ENCODE measurements at regions not wholly inside any gene's neighbourhood (a gene's known extent, or its start where the extent isn't known, plus 50 kb on each side); places are given as distances from the start of the nearest gene placed in this dataset.

DNA sequence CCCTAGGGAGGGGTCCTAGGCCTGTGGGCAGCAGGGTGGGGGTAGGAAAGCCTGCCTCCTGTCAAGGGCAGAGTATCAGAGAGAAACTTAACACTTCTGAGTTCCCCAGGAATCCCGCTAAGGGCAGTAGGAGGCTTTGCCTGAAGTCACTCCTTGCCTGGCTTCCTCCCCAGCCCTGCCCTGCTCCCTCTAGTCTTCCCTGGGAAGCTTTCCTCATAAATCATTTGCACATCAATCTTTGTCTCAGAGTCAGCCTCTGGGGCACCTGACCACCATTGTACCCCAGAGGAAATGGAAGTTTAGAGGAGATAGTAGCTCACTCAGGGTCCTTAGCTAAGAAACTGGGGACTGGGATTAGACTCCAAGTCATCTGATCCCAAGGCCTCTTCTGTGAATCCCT lies 129.4 kb upstream of the TLE3 start:
- DNase-seq (ENCODE audit: low read depth, low spot score), result no peak

- no peak for DNase-seq (ENCODE audit: low read depth, low spot score)
Observed at GRCh38 chr15:70226337-70226980, 128.7 kb upstream of the TLE3 start.

DNA sequence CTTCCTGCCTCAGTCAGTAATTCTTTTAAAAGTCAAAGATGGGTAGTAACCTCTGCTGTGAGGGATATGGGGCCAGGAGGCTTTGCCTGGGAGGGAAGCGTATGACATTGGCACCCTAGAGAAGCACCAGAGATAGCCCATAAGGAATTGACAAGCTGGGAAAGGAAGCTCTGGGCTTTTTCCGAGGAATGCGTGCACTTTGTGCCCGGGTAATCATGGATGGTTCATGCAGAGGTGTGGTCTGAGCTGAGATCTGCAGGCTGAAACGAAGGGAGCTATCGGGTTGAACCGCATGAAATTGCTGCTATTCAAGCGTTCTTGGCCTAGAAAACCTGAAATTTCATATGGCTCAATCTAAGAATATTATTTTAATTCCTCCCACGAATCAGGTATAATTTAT lies 127.7 kb upstream of the TLE3 start:
- no peak for DNase-seq (ENCODE audit: low read depth, low spot score)

- no peak for DNase-seq (ENCODE audit: low read depth, low spot score)
Observed at GRCh38 chr15:70222606-70223005, 124.9 kb upstream of the TLE3 start.

DNA sequence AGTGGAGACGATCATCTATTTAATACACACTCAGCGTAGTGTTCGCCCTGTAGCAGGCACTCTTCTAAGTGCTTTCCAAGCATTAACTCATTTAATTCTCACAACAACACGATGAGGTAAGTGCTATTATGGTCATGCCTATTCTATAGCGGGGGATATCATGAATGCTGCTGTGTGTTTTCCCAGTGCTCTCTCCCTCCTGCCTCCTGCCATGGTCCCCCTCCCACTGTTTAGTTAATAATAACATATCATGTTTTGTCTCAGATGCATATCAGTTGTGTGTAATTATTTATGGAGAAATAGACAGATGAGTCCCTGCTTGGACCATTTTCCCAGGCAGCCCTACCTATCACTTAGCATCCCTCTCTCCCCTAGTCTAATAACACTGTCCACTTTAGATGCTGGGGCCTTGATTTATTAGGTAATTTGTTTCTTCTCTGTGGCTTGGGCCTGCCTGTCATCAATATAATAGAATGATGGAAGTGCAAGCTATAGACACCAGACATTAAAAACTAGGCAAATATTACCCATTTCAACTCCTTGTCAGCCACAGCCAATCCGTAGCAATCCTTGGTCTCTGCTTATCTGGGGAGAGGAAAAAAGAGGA lies 122.9 kb upstream of the TLE3 start:
- no peak for DNase-seq (ENCODE audit: low read depth, low spot score)

GRCh38 chr15:70219966-70220365 lies 122.2 kb upstream of the TLE3 start:
- no peak for DNase-seq (ENCODE audit: low read depth, low spot score)

DNA sequence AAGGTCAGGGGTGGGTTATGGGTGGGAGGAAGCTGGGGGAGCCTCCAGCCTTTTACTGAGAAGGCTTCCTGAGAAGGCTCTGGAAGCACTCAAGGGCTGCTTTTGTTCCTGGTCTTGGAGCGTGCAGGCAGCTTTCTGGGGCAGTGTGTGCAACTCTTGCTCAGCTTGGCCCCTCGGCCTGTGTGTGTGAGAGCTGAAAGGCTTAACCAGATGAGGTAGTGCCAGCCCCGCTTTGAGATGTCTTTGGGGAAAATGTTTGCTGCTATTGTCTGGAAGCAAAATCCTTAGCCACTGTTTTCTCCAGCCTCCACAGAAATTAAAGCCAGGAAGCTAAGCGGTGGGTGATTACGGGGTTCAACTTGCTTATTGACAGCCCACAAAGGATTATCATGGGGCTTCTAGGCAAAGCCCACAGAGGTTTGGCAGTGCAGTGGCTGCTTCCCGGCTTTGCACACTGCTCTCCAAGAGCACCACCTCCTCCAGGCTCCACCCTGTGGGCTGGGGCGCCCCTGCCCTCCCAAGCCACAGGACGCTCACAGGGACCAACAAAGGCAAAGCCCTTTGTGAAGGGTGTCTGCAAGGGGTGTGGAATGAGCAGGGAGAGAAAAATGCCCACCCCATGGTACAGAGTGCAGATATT lies 121.7 kb upstream of the TLE3 start:
- DNase-seq (ENCODE audit: low read depth, low spot score), result no peak

DNA sequence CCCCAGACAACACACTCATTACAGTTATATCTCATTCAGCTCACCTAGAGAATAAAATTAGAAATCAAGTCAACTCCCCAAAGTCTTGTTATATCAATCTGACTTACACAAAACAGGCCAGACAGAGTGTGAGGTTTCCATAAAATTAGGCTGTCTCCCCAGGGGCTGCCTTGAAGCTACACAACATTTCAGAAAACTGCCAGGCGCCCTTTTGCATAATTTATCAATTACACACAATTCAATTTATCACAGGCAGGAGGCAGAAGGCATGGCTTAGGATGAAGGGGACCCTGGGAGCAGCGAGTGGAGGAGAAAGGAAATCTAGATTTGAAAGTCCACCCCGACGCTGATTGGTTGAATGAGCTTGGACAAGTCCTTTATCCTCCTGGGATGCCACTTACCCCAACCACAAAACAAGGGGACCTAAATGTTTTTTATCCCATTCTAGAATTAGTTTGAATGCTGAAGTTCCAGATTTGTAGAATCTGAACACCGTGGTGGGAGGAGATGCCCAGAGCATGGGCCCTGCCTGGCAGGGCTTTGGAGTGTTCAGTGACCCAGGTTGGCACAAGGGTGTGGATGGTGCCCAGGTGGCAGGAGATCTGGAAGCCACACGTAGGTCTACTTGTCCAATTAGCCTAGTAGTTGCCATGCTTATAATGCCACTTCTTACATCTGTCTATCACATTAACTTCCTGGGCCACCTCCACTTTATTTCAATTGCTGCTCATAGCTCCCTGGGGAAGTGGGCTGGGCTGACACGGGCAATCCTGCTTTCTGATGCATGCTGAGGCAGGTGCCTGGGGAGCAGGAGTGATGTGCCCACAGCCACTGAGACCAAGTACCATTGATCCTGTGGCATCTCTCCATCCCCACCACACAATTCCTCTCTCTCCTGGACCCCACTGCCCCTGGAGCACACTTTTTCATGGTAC lies 119.8 kb upstream of the TLE3 start:
- DNase-seq (ENCODE audit: low read depth, low spot score), result no peak

GRCh38 chr15:70215951-70216350 lies 118.2 kb upstream of the TLE3 start:
- DNase-seq (ENCODE audit: low read depth, low spot score), result no peak

DNA sequence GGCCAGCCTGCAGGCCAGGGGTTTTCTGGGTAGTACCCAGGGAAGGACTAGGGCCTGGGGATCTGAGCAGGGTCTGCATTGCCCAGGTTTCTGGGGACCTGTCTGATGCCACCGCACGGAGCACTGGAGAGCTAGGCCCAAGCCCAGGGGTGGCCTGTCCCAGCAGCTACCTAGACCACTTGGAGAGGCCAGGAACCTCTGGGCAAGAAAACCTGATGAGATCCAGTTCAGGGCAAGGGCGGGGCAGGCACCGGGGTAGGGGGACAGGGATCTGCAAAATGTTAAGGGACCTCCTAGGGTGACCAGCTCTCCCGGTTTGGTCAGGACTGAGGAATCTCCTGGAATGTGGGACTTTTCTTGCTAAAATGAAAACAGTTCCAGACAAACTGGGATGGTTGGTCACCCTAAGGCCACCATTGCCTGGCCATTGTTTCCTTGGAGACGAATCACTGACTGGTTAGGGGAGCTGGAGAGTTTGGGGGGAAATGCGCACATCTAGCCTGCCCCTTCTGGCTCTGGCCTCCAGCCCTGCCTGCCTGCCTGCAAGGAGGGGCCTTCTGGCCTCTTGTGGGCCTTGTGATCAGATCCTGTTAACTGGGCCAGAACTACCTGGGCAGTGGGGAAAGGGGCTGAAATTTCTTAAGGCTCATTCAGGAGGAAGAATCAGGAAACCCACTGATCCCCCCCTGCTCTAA lies 117.4 kb upstream of the TLE3 start:
- DNase-seq (ENCODE audit: low read depth, low spot score), result no peak

DNA sequence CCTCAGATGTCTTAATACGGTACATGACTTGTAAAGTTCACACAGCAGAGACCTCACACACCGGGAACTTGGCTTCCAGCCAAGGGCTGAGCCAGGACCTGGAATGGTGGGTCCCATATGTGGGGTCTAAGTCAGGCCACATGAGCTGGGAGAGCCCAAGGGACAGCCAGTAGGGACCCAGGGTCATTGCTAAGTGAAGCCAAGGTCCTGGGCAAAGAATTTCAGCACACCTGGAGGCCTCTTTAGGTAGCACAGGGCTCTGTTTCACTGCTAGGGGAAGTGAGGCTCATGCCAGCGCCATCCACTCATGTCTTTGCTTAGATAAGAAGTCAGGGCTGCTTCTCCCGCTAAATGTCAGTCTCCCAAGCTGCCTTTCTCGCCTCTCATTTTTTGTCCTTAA lies 116.6 kb upstream of the TLE3 start:
- no peak for DNase-seq (ENCODE audit: low read depth, low spot score)

DNA sequence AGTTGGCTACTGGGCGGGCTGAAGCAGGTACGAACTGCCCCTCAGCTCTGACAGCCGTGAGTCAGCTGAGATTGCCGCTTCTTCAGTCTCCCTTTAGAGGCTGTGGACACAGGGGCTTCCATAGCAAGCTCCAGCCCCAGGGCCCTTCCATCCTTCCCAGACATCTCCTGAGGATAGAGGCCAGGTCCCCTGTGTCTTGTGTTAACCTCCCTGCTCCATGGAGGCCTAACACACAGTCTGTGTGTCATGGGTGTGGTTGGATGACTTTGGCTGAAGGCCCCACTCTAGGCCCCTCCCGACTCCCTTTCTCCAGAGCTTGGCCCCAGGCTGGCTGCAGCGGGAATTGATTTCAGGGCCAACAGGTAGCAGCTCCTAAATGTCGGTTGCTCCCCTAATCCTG lies 116.1 kb upstream of the TLE3 start:
- no peak for DNase-seq (ENCODE audit: low read depth, low spot score)

DNA sequence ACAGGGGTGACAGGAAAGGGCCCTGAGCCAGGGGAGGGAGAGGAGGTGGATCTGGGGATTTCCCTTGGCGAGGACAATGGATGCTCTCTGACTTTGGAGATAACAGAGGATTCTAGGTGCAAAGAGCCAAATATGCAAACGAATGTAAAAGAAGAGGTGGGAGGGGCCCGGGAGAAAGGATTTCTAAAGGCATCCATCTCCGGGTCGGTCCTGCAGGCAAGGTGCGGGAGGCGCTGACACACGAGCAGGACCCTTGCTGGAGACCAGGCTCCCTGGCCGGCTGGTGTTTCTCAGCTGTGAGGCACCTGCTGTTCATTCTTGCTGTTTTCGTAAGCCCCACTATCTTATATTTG lies 115.2 kb upstream of the TLE3 start:
- no peak for DNase-seq (ENCODE audit: low read depth, low spot score)

DNA sequence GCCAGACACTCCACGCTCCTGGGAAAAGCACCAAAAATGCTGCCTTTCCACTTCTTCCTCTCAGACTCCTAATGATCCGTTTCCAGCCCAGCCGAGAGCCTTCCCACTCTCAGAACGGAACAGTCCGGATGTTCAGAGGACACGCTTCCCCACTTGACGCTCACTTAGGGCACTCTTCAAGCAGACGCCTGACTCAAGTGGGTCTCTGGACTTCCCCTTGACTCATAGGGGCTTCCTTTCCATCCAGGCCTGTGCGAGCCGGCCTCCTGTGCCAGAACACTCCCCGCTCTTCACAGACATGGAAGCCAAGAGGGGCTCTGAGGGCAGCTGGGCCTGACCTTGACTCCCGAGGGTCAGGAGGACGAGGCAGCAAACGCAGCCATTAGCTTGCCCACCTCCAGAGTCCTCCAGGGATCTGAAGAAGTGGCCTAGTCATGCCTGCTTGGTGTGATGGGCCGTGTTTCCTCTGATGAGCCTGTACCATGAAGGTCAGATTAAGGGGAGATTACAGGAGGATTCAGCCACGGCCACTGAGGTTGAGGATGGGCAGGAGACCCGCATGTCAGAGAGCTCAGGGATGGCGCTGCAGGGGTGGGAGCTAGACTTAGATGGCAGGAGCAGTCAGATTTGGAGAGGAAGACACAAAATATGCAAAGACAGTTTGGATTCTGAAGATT lies 114.7 kb upstream of the TLE3 start:
- no peak for DNase-seq (ENCODE audit: low read depth, low spot score)

DNA sequence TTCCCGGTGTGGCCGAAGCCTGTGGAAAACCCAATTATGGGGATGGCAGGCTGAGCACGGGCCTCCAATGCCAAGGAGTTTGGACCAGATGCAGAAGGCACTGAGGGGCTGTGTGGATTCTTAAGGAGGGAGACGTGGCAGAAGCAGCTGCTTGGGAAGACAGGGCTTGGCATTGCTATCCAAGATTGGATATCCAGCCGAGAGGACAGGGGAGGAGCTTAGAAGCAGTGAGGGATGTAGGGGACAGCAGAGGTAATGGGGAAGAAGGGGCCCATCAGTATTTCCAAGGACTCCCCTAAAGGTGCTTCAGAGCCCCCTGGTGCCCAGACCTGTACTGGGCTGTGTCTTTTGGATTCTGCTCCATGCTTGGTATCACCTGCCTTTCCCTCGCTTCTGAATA lies 112.8 kb upstream of the TLE3 start:
- no peak for DNase-seq (ENCODE audit: low read depth, low spot score)

GRCh38 chr15:70210076-70210475 lies 112.4 kb upstream of the TLE3 start:
- no peak for DNase-seq (ENCODE audit: low read depth, low spot score)

DNA sequence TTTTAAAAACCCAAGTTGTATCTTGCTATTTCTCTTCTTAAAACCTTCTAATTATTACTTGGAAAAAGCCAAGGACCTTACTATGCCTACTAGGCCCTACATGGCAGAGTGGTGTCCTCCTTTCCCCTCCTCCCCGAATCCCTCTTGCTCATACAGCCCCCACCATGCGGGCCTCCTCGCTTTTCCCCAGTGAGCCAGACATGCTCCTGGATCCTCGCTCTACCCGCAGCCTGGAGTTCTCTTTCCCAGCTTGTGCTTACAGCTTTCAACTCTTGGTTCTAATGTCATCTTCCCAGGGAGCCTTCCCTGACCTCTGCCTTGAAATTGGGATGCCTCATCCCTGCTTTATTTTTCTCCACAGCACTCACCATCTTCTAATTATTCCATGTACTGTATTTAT lies 111.8 kb upstream of the TLE3 start:
- no peak for DNase-seq (ENCODE audit: low read depth, low spot score)

GRCh38 chr15:70208332-70208731 lies 110.6 kb upstream of the TLE3 start:
- DNase-seq (ENCODE audit: low read depth, low spot score), result no peak

DNA sequence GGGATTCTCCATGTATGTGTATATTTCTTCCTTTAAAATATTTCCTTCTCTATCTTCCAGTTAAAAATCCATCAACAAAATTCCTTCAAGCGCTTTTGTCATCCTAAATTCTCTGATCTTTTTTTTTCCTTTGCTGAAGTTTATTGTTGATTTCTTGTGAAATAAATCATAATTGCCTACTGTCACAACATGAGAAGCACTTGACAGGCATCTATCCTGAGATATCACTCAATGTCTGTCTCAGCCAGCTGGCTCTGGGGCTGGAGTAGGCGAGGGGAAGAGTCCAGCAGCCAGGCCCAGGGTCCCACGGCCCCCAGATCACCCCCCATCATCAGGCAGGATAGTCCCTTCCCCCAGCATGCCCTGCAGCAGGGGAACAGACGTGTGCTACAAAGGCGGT lies 109.0 kb upstream of the TLE3 start:
- DNase-seq (ENCODE audit: low read depth, low spot score), result no peak

DNA sequence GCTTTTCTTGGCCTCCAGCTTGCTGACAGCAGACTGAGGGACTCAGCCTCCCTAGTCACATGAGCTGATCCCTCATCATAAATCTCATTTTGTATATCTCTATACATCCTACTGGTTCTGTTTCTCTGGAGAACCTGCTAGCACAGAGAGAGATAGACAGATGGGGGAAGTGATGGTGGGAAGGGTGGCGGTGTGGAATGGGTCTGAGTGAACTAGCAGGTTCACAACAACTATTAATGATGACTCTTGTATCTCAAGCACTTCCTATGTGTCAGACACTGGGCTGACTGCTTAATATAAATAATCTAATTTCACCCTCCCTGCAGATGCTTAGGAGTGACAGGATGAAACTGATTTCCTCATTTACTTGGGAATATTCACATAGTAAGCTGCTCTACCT lies 106.9 kb upstream of the TLE3 start:
- no peak for DNase-seq (ENCODE audit: low read depth, low spot score)

- no peak for DNase-seq (ENCODE audit: low read depth, low spot score)
Observed at GRCh38 chr15:70203981-70204560, 106.4 kb upstream of the TLE3 start.
